Endothelial cell of hepatic sinusoid (primary cell): ENCODE measurements at regions not wholly inside any gene's neighbourhood (a gene's known extent, or its start where the extent isn't known, plus 50 kb on each side); places are given as distances from the start of the nearest gene placed in this dataset.
"Not testable (repeated sequence)": the region's sequence is repeated elsewhere in the genome, so short reads cannot be mapped to it uniquely, and the experiment has no call there.

Experiments
- in situ Hi-C: cut with HindIII; loops from 2 replicates; pipeline ENCODE4 v1.10.0; 2017; ENCODE audit warnings: low sequenced_read_pairs

DNA sequence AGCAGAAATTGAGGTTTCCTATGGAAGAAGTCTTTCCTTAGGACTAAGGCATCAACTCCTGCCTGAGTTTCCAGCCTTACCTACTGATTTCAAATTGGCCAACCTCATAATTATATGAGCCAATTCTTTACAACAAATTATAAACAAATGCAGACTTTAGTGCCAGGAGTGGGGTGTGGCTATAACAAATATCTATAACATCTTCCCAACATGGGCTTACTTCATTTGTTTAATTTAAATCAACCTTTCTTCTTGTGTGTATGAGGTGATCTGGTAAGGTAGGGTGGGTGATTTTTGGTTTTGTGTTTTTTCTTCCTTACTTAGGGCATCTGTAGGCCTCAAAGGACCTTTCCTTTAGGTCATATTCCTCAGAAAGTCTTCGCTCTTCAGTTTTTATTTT, 354.9 kb downstream of the SHANK2 start:
- in situ Hi-C loops: no loop called here

DNA sequence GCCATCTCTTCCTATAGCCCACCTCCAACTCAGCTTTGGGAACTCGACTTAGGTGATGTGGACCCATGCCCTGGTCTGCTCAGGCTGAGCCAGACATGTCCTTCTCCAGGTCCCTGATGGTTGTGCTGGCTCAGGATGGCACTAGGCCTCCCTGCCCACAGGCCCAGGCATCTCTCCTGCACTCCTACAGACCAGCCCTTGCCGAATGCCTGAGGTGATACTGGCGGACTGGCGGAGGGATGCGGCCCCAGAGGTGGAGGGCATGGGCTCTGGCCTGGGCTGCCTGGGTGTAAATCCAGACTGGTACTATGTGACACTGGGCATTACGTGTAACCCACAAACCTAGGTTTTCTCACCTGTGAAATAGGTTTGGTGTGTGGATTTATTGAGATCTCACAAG, 352.8 kb downstream of the SHANK2 start:
- in situ Hi-C loops: no loop called here

GRCh38 chr11:70900540-70900939, 351.8 kb downstream of the SHANK2 start:
- in situ Hi-C loops: no loop called here

DNA sequence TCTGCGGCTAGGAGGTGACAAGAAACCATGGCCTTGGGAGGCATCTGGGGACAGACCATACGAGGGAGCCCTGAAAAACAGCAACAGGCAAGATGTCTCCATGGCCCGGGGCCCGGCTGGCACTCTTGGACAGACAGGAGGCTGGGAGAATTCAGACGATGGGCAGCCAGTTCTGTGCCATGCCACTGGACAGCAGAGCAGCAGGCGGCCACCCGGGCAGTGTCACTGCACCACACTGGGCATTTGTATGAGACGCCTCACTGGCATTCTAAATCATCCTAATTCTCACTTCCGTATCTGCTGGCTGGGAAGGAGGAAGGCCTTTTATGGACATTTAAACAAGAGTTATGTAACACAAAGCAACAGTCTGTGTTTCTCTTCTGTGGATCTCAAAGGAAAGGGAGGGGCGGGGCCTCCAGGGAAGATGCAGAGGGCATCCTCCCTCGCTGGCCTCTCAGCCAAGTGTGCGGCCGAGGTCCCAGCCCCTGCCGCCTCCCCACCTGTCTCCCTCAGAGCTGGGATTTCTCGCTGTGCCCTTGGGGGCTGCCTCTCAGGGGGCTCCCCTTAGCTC, 350.3 kb downstream of the SHANK2 start:
- in situ Hi-C loops: no loop called here

GRCh38 chr11:70903229-70903628, 349.1 kb downstream of the SHANK2 start:
- in situ Hi-C loops: not testable (repeated sequence)

GRCh38 chr11:70906101-70906500, 346.3 kb downstream of the SHANK2 start:
- in situ Hi-C loops: no loop called here

DNA sequence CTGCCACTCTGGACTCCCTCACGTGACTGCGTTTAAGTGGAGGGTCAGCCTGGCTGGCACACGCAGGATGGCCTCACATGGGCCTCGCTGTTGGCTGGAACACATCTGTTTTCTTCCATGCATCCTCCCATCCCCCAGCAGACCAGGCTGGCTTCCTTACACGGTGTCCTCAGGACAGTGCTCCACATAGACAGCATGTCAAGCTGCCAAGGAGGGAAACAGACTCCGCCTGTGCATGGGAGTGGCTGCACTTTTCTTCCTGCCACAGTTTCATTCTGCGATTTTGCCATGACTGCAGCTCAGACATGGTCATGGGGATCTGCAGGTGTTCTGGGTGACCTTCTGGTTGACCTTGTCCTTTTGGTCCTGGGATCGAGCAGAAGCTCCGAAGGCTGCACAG, 344.2 kb downstream of the SHANK2 start:
- in situ Hi-C loops: no loop called here

- in situ Hi-C loops: no loop called here
Measured at GRCh38 chr11:70910835-70911234, 341.5 kb downstream of the SHANK2 start.

DNA sequence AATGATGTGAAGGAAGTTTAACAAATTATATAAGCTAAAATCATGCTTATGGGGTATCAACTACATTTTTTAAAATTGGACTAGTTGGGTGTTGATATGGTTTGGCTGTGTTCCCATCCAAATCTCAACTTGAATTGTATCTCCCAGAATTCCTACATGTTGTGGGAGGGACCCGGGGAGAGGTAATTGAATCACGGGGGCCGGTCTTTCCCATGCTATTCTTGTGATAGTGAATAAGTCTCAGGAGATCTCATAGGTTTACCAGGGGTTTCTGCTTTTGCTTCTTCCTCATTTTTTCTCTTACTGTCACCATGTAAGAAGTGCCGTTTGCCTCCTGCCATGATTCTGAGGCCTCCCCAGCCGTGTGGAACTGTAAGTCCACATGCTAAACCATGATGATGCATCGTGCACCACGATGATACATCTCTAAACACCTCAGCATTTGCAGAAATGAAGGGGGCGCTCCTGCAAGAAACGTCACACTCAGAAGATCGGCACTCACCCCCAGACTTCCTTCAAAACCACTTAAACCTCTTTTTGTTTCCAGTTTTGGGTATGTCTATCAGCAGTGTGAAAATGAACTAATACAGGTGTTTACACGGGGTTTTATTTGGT, 340.0 kb downstream of the SHANK2 start:
- in situ Hi-C loops: no loop called here

DNA sequence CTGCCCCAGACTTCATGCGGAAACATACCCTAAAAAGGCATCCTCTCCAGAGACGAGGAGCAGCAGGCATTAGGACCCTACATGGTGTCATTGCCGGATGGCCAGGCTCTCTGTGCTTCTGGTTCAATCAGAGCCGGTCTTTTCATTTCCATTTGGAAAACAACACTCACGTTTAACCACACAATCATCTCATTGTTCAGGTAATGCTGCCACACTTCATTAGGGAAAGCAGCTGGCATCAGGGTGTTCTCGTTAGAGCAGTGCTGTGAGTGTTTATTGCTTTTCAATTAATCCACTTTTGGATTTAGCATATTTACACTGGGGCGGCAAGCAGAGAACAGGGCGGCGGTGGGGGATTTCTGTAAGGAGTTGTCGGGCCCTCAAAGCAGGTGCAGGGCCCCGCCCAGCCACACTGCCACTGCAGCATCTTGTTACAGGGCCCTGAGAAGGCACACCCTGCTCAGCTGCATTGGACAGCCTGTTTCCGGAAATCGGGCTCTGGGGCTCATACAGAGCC, 338.6 kb downstream of the SHANK2 start:
- in situ Hi-C loops: no loop called here

DNA sequence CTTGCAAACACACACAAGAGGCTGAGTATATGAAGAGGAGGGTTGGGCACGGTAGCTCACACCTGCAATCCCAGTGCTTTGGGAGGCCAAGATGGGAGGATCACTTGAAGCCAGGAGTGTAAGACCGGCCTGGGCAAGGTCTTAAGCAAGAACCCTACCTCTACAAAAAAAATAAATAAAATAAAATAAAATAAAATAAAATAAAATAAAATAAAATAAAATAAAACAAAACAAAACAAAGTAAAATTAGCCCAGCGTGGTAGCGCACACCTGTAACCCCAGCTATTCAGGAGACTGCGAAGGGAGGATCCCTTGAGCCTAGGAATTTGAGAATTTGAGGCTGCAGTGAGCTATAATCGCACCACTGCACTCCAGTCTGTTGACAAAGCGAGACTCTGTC, 337.9 kb downstream of the SHANK2 start:
- in situ Hi-C loops: no loop called here

- in situ Hi-C loops: no loop called here
Measured at GRCh38 chr11:70915158-70915985, 337.0 kb downstream of the SHANK2 start.

DNA sequence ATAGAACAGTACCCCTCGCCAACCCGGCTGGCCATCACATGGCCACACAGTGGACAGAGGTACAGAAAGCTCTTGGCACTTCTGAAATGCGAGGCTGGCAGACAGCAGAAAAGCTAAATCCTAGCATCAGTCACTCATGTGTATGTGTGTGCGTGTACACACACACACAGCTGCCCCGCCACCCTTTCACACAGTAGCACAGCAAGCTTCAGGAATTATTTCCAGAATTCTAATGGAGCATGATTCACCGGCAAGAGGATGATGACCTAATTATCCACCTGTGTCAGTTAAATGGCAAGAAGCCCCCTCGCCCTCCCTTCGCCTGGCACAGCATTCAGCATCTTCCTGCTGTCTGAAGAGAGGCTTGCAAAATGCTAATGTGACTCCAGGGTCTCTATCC, 336.0 kb downstream of the SHANK2 start:
- in situ Hi-C loops: no loop called here

- in situ Hi-C loops: no loop called here
Measured at GRCh38 chr11:70918242-70918641, 334.1 kb downstream of the SHANK2 start.

GRCh38 chr11:70921804-70922203, 330.6 kb downstream of the SHANK2 start:
- in situ Hi-C loops: no loop called here

DNA sequence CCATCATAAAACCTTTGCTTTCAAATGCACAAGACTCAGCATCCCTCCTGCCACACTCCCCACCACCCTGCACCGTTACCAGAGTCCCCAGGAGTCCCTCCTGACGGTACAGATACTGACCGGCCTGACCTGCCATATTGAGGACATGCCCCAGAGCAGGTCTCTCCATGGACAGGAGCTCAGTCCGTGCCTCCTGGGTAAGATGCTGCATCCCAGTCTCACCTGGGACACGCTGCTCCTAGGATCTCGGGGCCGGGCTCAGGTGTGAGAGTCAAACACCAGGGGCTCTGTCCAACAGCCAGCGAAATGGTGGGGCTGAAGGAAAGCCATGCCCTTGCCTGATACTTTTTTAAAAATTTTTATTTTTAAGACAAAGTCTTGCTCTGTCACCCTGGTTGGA, 328.3 kb downstream of the SHANK2 start:
- in situ Hi-C loops: no loop called here

DNA sequence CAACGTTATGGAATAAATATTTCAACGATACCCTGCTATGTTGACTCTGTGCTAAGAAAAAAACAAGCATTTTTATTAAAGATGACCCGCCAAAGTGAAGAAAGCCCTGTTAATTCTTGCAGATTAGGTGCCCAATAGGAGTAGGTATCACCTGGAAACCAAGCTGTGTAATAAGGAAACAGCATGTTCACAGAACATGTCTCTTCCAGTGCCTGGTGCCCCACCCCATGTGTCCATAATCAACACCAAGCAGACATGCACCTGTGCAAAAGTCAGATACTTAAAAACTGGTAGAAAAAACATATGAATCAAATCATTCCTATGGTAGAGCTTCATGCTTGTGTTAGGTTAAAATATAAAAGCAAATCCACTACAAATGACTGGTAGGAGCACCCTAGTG, 327.1 kb downstream of the SHANK2 start:
- in situ Hi-C loops: no loop called here

- in situ Hi-C loops: no loop called here
Measured at GRCh38 chr11:70926543-70927201, 325.7 kb downstream of the SHANK2 start.

GRCh38 chr11:70928854-70929598, 323.4 kb downstream of the SHANK2 start:
- in situ Hi-C loops: no loop called here

DNA sequence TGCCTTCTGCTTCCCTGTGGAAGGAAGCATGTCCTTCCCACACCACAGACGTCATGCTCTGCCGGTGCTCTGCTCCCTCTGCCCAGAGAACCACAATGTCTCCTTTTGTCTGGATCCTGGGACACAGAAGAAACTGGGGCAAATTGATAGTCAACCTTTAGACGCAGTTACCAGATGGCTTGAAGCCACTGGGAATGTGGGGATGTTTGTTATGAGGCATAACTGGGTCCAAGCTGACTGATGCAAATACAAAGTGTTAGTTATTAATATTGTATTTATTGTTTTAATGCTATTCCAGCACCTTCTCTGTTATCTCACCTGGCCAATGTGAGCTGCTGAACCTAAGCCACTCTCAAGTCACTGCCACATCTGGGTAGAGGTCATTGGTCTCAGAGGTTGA, 322.2 kb downstream of the SHANK2 start:
- in situ Hi-C loops: no loop called here

DNA sequence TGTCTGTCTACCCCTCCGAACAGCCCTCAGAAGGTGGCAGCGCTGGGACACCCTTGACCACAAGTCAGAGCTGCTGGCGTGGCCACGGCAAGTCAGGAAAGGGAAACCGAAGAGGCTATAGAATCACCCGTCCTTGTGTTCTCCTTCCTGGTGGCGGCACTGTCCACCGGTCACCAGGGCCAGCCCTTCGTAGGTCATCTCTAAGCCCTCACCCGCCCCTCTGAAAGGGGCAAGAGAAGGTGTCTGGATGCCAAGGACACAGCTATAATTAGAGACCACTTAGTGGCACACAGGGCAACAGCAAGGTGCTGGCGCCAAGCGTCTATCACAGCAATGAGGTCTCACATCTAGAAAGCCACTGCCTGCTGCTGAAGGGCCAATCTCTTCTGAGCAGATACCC, 320.9 kb downstream of the SHANK2 start:
- in situ Hi-C loops: no loop called here
